ENCODE measurements at regions not wholly inside any gene's neighbourhood (a gene's known extent, or its start where the extent isn't known, plus 50 kb on each side); places are given as distances from the start of the nearest gene placed in this dataset.

DNA sequence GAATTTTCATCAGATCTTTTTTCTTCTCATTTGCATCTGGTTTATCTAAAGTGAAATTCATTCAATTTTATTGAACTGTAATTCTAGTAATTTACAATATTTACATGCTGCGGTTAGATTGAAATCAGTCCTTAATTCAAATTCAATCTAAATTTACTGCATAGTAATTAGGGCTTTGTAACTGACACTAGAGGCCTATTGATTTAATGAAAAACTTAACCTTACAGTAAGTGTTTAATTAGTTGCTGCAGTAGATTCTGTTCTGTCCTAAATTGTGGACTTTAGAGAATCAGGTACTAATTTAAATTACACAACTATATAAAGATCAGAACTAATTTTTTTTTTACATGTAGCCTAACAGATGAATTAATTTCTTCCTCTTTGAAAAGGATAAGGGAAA, 758.8 kb upstream of the TENM3 start:
- no peaks in the 10 kb centered on the region for H3K36me3 ChIP-seq (ENCODE audit: insufficient read depth, low read length)
- H3K9ac ChIP-seq (ENCODE audit: low read depth, low read length), result no peak overlapping the region
- H3K9me3 ChIP-seq (ENCODE audit: control insufficient read depth, insufficient read depth, low read length), result no peaks in the 10 kb centered on the region
- peaks cover 7% of the 10 kb centered on the region; the same call in 1 of the 2 replicates for H3K4me1 ChIP-seq (ENCODE audit: insufficient read depth, low read length)

DNA sequence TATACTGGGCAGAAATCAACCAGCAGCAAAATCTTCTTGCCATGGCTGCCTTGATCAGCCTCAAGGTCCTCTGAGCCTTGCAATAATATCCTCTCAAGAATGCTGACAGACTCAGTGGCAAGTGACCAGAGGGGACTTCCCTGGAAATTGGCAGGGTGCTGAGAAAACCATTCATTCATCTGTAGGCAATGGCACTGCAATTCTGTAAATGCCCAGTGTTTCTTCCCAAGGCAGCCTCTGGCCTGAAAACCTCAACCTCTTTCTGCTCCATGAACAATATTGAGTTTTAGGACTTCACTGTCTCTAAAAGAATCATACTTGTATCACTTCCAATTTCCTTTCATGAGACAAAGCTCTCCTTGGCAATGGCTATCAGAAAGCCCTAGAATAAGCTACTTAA, 754.3 kb upstream of the TENM3 start:
- H3K9me3 ChIP-seq (ENCODE audit: control insufficient read depth, insufficient read depth, low read length), result no peaks in the 10 kb centered on the region
- H3K36me3 ChIP-seq (ENCODE audit: insufficient read depth, low read length), result no peaks in the 10 kb centered on the region
- H3K4me1 ChIP-seq (ENCODE audit: insufficient read depth, low read length), result peaks cover 1% of the 10 kb centered on the region; the same call in 1 of the 2 replicates
- H3K9ac ChIP-seq (ENCODE audit: low read depth, low read length), result no peak overlapping the region

DNA sequence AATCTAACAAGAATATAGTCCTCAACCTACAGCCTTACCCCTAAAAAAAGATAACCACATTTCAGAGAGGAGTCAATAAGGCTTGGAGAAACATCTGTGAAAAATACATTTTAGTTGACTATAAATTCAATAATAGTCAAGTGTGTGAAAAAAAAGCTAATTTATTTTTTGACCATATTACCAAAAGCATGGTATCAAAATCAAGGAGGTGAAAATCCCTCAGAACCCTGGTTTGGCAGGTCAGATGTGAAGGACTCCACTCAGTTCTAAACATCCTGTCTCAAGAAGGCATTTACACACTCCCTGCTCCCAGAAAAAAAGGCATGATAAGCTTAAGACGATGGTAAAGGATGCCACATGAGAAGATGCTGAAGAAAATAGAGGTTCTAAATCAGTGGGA, 745.1 kb upstream of the TENM3 start:
- Histone ChIP-seq H3K9ac (ENCODE audit: low read depth, low read length) (no peak overlapping the region), H3K36me3 (ENCODE audit: insufficient read depth, low read length) (no peaks in the 10 kb centered on the region), H3K4me1 (ENCODE audit: insufficient read depth, low read length) (no peaks in the 10 kb centered on the region), H3K9me3 (ENCODE audit: control insufficient read depth, insufficient read depth, low read length) (no peaks in the 10 kb centered on the region)

DNA sequence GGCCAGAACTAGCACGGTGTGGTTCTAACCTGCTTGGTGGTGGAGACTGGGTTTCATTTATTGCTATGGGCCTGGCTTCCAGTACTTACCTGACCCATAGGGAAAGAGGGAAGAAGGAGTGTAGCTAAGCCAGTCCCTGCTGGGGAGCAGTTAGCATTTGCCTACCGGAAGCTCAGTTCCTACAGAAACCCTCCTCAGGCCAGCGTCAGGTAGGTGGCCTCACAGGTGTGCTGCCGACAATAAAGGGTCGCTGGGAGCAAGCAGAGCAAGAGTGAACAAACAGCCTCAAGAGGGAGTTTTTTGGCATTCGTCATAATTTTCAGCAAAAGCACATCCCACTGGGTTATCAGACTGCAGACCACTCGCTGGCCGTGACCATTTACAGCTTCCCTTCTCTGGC, 740.6 kb upstream of the TENM3 start:
- Histone ChIP-seq H3K9me3 (ENCODE audit: control insufficient read depth, insufficient read depth, low read length) (no peaks in the 10 kb centered on the region), H3K4me1 (ENCODE audit: insufficient read depth, low read length) (peaks cover 8% of the 10 kb centered on the region; the same call in 1 of the 2 replicates), H3K9ac (ENCODE audit: low read depth, low read length) (no peak overlapping the region), H3K36me3 (ENCODE audit: insufficient read depth, low read length) (no peaks in the 10 kb centered on the region)

DNA sequence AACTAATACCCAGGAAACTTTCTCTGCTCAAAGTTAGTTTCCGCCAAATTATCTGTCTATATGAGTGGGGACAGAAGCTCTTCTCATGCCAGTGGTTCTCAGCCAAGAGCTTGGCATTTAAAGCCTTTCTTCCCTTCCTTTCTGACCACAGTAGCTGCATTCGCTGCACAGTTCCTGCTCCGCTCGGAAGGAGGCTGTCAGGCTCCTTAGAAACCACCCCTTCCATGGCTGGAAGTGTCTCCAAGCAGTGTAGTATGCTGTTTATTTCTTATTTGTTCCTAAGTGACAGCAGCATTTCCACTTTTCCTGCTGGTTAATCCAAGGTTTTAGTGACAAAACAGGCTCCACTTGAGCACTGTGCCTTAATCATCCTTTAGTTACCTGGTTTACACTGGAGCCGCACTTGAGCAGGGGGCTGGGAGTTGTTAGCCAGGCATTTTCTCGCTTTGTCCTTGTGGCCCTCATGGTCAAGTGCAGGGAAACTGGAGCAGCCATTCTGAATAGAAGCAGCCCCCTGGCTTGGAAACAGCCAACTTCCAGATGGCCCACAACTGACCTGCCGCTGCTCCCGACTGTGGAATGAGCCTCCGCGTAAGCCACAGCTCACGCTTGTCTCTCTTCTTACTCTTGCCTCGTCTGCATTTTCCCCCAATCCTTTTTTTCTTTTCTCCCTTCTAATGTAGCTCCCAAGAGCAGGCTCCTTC, 739.4 kb upstream of the TENM3 start:
- Histone ChIP-seq H3K9ac (ENCODE audit: low read depth, low read length) (no peak overlapping the region), H3K4me1 (ENCODE audit: insufficient read depth, low read length) (peaks cover 12% of the 10 kb centered on the region; the same call in 1 of the 2 replicates), H3K36me3 (ENCODE audit: insufficient read depth, low read length) (no peaks in the 10 kb centered on the region), H3K9me3 (ENCODE audit: control insufficient read depth, insufficient read depth, low read length) (no peaks in the 10 kb centered on the region)

DNA sequence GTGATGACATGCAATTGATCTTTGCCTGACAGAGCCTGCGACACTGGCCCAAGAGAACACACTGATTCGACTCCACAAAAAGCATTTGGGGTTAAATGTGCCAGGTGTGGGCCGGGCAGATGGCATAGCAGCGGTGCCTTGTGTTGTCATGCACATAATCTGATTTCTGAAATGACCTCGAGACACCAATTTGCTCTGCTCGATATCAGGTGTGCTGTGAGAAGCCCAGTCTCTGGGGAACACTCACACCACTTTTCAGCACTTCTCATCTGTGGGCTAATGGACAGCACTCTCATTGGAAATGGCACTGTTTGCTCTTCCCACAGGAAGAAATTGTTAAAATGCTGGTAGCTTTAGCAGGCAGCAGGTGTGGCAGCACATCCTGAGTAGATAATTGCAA, 738.3 kb upstream of the TENM3 start:
- no peak overlapping the region for H3K9ac ChIP-seq (ENCODE audit: low read depth, low read length)
- peaks cover 12% of the 10 kb centered on the region; the same call in 1 of the 2 replicates for H3K4me1 ChIP-seq (ENCODE audit: insufficient read depth, low read length)
- no peaks in the 10 kb centered on the region for H3K9me3 ChIP-seq (ENCODE audit: control insufficient read depth, insufficient read depth, low read length)
- H3K36me3 ChIP-seq (ENCODE audit: insufficient read depth, low read length), result no peaks in the 10 kb centered on the region

DNA sequence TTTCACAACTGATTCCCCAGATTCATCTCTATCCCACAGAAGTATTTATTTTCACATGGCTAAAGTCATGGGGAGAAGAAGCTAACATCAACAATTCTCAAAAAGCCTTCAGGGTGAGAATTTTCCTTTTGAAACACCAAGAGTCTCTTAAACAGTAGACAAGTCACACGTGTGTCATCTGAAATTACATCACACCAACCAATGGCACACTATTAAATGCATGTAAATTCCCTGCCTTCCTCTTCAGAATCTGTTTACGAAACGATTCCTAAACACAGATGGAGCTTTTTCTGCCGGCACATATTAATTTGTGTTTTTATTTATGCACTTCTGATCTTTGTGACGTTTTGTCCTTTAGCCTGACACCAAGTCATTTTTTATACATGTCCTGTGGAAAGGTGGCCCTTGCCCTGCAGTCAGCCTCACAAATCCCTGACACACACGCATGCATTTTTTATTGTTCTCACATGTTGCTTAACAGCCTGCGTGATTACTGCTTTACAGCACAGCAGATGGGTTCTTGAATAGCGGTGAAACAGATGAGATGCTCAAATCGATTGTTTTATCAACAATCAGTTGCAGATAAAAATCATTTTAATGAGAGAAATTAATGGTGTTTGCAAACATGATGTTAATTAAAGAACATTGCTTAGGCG, 735.9 kb upstream of the TENM3 start:
- no peak overlapping the region for H3K9ac ChIP-seq (ENCODE audit: low read depth, low read length)
- no peaks in the 10 kb centered on the region for H3K36me3 ChIP-seq (ENCODE audit: insufficient read depth, low read length)
- no peaks in the 10 kb centered on the region for H3K9me3 ChIP-seq (ENCODE audit: control insufficient read depth, insufficient read depth, low read length)
- H3K4me1 ChIP-seq (ENCODE audit: insufficient read depth, low read length), result peaks cover 12% of the 10 kb centered on the region; the same call in 1 of the 2 replicates

DNA sequence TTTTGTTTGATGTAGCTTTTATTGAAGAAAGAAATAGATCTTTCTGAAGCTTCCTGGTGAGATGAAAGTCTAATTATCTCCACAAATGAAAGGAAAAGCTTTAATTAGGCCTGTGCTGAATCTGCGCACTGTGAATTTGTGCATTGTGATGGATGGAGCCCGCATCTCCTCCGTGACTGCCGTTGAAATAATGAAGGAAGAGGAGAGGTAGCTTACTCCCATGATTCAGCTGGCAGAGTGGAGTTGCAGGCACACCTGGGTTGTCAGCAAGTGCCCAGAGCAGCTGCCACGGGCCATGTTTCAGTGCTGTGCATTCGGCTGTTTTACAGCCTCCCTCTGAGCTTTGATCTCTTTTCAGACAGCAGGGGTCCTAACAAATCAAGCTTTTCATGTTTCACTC, 735.3 kb upstream of the TENM3 start:
- no peak overlapping the region for H3K9ac ChIP-seq (ENCODE audit: low read depth, low read length)
- no peaks in the 10 kb centered on the region for H3K9me3 ChIP-seq (ENCODE audit: control insufficient read depth, insufficient read depth, low read length)
- H3K36me3 ChIP-seq (ENCODE audit: insufficient read depth, low read length), result no peaks in the 10 kb centered on the region
- H3K4me1 ChIP-seq (ENCODE audit: insufficient read depth, low read length), result peaks cover 12% of the 10 kb centered on the region; the same call in 1 of the 2 replicates

DNA sequence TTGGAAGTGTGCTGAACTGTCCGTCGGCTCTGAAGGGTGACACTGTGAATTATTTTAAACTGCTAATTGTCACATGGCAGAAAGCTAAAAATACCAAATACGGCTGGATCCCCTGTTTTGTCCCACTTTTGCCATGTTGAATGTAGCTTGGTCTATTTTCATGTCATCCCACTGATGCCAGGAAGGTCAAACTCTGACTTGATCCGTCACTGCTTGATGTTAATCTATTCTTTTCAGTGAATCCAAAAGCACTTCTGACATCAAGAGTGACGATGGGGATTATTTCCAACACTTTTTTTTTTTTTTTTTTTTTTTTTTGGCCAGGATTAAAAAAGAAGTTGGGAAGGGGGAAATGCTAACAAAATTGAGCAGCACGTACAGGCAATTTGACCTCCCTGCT, 734.6 kb upstream of the TENM3 start:
- Histone ChIP-seq H3K9ac (ENCODE audit: low read depth, low read length) (no peak overlapping the region), H3K36me3 (ENCODE audit: insufficient read depth, low read length) (no peaks in the 10 kb centered on the region), H3K4me1 (ENCODE audit: insufficient read depth, low read length) (peaks cover 10% of the 10 kb centered on the region; the same call in 1 of the 2 replicates), H3K9me3 (ENCODE audit: control insufficient read depth, insufficient read depth, low read length) (no peaks in the 10 kb centered on the region)

DNA sequence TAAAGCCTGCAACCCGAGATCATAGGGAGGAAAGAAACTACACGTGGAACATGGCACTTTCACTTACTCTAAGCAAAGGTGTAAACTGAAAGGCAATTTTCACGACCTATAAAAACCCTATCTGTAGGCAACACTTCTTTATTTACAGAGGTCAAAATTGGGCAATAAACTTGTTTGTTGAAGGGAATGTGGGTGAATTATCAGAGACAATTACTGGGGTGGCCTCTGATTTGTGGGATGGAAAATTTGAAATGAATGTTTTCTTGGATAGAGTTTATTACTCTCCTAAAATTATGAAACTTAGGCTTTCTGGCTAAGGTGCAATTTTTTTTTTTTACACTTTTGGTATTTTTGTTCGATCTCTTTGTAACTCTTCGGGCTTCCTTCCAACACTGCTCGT, 734.1 kb upstream of the TENM3 start:
- H3K9ac ChIP-seq (ENCODE audit: low read depth, low read length), result no peak overlapping the region
- no peaks in the 10 kb centered on the region for H3K9me3 ChIP-seq (ENCODE audit: control insufficient read depth, insufficient read depth, low read length)
- H3K4me1 ChIP-seq (ENCODE audit: insufficient read depth, low read length), result peaks cover 5% of the 10 kb centered on the region; the same call in 1 of the 2 replicates
- H3K36me3 ChIP-seq (ENCODE audit: insufficient read depth, low read length), result no peaks in the 10 kb centered on the region

DNA sequence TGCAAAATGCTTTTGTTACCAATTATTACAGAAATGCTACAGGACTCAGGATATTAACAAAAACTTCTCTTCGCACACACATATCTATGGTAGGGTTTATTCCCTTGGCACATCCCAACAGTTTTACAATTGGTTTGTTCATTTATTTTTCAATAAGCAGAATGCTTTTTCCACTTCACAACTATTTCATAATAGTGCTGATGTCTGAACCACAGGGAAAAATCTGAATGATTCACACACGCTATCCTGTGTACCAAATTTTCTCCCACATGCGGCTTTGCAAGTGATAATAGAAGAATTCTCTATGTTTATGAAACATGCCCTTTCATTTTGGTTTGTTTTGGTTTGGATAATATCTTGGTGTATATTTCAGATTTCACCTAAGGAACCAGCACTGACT, 725.7 kb upstream of the TENM3 start:
- H3K4me1 ChIP-seq (ENCODE audit: insufficient read depth, low read length), result no peaks in the 10 kb centered on the region
- H3K9me3 ChIP-seq (ENCODE audit: control insufficient read depth, insufficient read depth, low read length), result no peaks in the 10 kb centered on the region
- H3K9ac ChIP-seq (ENCODE audit: low read depth, low read length), result no peak overlapping the region
- no peaks in the 10 kb centered on the region for H3K36me3 ChIP-seq (ENCODE audit: insufficient read depth, low read length)

DNA sequence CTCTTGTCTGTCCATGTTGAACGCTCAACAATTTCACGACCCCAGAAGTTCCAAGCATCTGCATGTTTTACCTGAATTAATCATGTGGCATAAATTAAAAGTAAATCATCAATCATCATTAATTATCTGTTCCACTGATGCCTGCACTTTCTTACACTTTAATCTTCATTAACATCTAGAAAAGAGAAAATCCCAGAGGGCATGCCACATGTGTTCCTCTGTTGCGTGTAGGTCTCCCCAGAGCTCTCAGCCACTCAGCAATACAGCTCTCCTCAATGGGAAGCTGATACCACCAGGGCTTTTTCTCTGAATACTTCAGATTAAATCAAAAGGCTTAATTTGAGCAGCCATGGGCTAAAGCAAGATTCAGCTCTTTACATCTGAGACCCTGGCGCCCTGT, 722.4 kb upstream of the TENM3 start:
- no peak overlapping the region for H3K9ac ChIP-seq (ENCODE audit: low read depth, low read length)
- H3K36me3 ChIP-seq (ENCODE audit: insufficient read depth, low read length), result no peaks in the 10 kb centered on the region
- peaks cover 4% of the 10 kb centered on the region; the same call in 1 of the 2 replicates for H3K4me1 ChIP-seq (ENCODE audit: insufficient read depth, low read length)
- H3K9me3 ChIP-seq (ENCODE audit: control insufficient read depth, insufficient read depth, low read length), result no peaks in the 10 kb centered on the region

DNA sequence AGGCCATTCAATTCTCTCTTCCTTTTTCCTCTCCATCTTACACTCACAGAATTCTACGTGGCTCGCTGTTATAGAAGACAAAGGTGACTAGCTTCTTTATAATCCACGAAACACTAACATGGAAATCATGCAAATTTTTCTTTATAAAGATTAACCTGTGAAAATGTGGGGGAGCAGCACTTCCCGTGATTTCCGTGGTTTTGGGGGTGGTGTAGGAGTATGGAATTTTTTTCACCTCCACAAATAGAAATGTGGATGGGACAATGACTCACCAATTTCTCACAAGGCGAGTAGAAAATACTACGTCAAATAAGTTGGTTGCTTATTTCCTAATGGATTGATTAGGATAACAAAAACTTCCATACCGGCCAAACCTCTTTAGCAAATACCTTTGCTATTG, 719.2 kb upstream of the TENM3 start:
- no peak overlapping the region for H3K9ac ChIP-seq (ENCODE audit: low read depth, low read length)
- peaks cover 4% of the 10 kb centered on the region; the same call in 1 of the 2 replicates for H3K4me1 ChIP-seq (ENCODE audit: insufficient read depth, low read length)
- no peaks in the 10 kb centered on the region for H3K36me3 ChIP-seq (ENCODE audit: insufficient read depth, low read length)
- no peaks in the 10 kb centered on the region for H3K9me3 ChIP-seq (ENCODE audit: control insufficient read depth, insufficient read depth, low read length)

DNA sequence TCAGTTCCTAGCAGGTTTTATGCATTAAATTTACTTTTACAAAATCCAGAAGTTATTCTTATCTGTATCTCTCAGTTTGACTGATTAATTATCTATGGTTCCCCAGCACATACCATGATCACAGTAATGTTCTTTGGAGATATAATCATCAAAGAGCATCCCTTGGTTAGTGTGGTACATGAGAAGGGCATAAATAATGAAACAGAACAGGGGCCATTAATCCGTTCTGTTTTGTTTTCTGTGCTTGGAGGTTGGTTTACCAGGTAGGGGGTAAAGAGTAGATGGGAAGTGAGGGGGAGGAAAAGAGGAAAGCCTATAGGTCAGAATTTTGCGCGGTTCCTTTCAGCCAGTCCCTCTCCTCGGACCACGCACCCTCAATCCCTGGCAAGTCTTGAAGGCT, 718.7 kb upstream of the TENM3 start:
- peaks cover 4% of the 10 kb centered on the region; the same call in 1 of the 2 replicates for H3K4me1 ChIP-seq (ENCODE audit: insufficient read depth, low read length)
- no peaks in the 10 kb centered on the region for H3K9me3 ChIP-seq (ENCODE audit: control insufficient read depth, insufficient read depth, low read length)
- no peak overlapping the region for H3K9ac ChIP-seq (ENCODE audit: low read depth, low read length)
- no peaks in the 10 kb centered on the region for H3K36me3 ChIP-seq (ENCODE audit: insufficient read depth, low read length)

DNA sequence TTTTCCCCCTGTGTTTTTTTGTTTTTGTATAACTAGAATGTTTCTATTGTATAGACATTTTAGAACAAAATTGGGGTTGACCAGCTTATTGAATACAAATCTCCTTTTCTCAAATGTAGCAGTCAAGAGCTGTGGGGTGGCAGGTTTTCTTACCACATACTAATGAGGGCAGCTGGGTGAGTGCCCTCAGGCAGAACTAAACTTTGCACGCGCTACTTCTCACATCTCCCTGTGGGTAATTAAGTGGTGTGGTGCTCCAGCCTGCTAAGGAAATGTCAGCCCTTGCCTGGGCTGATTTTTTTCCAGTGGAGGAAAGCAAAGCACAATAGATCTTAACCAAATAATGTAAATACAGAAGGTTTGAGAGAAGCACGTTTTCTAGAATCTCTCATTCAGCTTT, 717.6 kb upstream of the TENM3 start:
- Histone ChIP-seq H3K9ac (ENCODE audit: low read depth, low read length) (no peak overlapping the region), H3K9me3 (ENCODE audit: control insufficient read depth, insufficient read depth, low read length) (no peaks in the 10 kb centered on the region), H3K4me1 (ENCODE audit: insufficient read depth, low read length) (peaks cover 4% of the 10 kb centered on the region; the same call in 1 of the 2 replicates), H3K36me3 (ENCODE audit: insufficient read depth, low read length) (no peaks in the 10 kb centered on the region)
